OCI-M2 (cell line): ENCODE measurements at regions not wholly inside any gene's neighbourhood (a gene's known extent, or its start where the extent isn't known, plus 50 kb on each side); places are given as distances from the start of the nearest gene placed in this dataset.

Experiments
- DNase-seq: peaks from one replicate; lab custom pipeline; 2025; ENCODE audit not compliant: unreplicated experiment; lab: John Stamatoyannopoulos, UW

GRCh38 chr18:46425511-46425910 lies 231.5 kb downstream of the LOXHD1 start:
- DNase-seq: no peak

- no peak for DNase-seq
These were observed 230.9 kb downstream of the LOXHD1 start for GRCh38 chr18:46426021-46426678.

GRCh38 chr18:46426679-46427047 lies 230.4 kb downstream of the LOXHD1 start:
- no peak for DNase-seq
